ENCODE measurements at regions not wholly inside any gene's neighbourhood (a gene's known extent, or its start where the extent isn't known, plus 50 kb on each side); places are given as distances from the start of the nearest gene placed in this dataset.

GRCh38 chr4:123867910-123868587, 471.5 kb downstream of the SPRY1 start:
- TF ChIP-seq BHLHE40 (IDR thresholded peaks at IDR 0.05; ENCODE audit: borderline replicate concordance) (no peak), NFRKB (IDR thresholded peaks at IDR 0.05) (no peak), SP1 (IDR thresholded peaks at IDR 0.05) (no peak), TARDBP (IDR thresholded peaks at IDR 0.05) (no peak), FOXK2 (IDR thresholded peaks at IDR 0.05) (no peak), FOXM1 (IDR thresholded peaks at IDR 0.05; ENCODE audit: borderline replicate concordance) (no peak), ELF4 (IDR thresholded peaks at IDR 0.05) (no peak), PKNOX1 (IDR thresholded peaks at IDR 0.05) (no peak)
